ENCODE measurements at regions not wholly inside any gene's neighbourhood (a gene's known extent, or its start where the extent isn't known, plus 50 kb on each side); places are given as distances from the start of the nearest gene placed in this dataset.

DNA sequence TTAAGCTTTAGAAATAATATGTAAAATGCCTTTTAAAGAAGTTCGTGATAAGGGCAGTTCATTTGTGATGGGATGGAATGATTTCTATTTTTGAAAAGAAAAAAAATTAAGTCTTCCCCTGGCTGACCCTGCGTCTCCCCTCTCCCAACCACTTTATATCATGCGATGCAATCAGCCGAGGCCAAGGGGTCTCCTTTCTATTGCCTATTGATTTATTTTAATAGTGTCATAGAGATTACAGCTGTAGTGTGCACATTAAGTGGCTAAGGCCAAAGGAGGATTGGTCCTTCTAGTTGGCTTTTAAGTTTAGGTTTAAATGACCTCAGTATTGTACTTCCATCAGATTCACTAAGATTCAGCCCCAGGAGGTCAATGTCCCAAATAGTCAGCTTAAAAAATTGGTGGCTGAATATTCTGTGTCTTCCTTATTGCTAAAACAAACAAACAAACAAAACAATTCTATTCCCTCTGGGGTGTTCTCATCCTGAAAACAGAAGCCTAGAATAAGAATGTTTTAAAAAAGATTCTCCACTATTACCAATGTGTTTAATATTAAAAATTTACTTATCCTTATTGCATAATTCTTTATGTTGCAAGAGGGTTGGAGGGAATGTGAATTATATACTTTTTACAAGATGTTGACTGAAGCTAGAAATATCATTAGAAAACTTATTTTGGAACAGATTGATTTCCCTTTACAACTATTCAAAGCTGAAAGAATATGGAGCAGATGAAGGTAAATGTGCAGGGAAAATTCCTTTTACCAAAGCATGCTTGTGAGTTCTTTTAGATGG is 359.1 kb downstream of the SAMD5 start:
- DNase-seq, result no peak

DNA sequence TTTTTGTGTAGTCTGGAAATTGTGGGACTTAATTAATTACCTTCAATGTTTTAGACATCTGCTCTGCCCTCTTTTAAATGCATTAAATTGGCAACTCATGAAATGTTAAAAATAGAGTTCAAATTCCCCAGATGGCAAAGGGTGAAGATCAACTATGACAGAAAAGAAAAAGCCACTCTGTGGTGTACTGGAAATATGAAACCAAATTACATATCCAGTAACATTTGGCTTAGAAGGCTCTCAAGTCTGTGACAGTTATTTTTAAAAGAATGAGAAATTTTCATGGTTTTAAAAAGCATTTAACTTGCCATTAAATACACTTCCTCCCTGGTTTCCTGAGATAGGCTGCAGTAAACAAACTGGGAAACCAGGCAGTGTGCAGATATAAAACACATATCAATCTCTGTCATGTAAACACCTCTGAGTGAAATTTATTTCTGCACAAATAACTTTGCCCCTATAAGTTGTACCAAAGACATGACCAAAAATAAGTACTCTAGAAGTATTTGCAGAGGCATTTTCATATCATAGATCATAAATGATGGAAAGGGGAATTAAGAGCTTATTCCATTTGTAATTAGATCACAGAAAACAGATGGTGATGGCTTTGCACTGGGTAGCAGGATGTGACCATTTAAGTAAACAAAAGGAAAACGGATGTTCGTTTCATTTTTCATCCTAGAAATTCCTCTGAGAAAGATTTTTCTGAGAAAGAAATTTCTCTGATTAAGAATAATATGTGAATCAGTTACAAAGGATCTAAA is 360.1 kb downstream of the SAMD5 start:
- DNase-seq, result no peak

GRCh38 chr6:147869201-147869600 is 360.7 kb downstream of the SAMD5 start:
- DNase-seq, result no peak

DNA sequence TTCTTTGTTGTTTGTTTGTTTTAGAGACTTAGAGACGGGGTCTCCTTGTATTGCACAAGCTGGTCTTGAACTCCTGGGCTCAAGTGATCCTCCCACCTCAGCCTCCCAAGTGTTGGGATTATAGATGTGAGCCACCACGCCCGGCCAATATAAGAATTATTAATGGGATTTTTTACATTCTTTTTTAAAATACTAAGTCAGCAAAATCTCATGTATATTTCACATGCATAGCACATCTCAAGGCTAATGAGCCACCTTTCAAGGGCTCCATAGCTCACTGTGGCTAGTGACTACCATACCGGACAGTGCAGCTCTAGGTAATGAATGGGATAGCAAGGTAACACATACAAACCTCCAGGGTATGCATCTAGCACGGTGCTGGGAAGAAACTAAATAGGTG is 361.4 kb downstream of the SAMD5 start:
- DNase-seq, result no peak

GRCh38 chr6:147870506-147871110 is 362.1 kb downstream of the SAMD5 start:
- DNase-seq, result no peak

- no peak for DNase-seq
Observed at GRCh38 chr6:147872002-147872401, 363.5 kb downstream of the SAMD5 start.

GRCh38 chr6:147873816-147874215 is 365.3 kb downstream of the SAMD5 start:
- DNase-seq, result no peak

DNA sequence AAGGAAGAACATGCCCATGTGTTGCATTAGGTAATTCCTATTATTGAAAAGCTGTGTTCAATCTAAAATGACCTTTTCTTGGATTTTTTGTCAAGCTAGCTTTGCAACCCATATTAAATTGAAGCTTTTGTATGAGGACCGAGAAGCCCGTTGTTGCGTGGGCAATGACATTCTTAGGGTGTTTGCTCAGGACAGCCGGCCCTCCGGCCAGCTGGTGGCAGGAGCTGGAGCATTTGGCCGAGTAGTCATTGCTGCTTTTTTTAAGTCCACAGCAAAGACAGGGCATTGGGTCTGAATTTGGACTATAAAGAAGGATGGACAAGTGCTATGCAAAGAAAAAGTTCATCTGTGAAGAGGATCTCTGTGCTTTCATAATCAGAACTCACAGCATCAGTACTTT is 365.8 kb downstream of the SAMD5 start:
- DNase-seq, result no peak

- no peak for DNase-seq
Observed at GRCh38 chr6:147879031-147879580, 370.6 kb downstream of the SAMD5 start.

DNA sequence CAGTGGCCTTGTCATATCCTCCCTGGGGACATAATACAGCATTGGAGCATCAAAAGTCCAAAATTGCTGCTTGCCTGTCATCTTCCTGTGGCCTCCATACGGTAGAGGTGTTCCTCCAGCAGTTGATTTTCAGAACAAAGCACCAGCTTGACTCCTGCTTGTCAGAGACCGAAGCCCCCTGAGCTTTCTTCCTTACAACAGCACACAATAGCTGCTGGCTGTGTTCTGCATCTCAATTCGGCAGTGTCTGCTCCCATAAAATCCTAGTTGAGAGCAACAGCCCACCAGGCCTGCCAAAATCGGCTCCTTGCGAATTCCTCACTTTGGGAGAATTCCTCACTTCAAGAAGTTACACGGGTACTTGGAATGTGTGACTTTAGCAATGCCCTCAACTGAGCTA is 372.9 kb downstream of the SAMD5 start:
- no peak for DNase-seq

DNA sequence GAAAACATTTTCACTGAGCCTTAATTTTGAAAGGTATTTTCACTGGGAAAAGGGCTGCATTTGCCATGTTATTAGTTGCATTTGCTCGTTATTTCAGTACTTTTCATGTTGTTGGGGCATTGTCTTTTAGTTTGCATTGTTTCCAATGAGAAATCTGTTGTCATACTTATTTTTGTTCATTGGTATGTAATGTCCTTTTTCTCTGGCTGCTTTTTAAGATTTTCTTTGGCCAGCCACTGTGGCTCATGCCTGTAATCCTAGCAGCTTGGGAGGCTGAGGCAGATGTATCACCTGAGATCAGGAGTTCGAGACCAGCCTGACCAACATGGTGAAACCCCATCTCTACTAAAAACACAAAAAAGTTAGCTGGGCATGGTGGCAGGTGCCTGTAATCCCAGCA is 379.9 kb downstream of the SAMD5 start:
- DNase-seq, result no peak

GRCh38 chr6:147891671-147892070 is 383.2 kb downstream of the SAMD5 start:
- no peak for DNase-seq

GRCh38 chr6:147892476-147892875 is 384.0 kb downstream of the SAMD5 start:
- no peak for DNase-seq

DNA sequence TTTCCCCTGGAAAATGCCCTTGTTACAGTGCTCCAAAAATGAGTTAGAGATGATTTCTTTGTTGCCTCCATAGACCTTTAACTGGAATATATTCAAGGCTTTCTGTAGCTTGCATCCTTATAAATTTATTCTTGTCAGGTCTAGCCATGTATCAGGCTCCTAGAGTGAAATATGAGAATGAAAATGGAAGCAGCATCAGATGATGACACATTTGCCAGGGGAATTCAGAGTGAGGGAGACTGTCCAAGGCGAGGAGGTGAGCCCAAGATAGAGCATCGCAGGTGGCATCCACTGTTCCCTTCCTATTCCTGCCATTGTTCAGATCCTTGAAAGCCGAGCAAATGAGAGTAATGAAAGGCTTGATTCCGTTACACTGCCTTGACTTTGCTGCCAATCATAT is 386.8 kb downstream of the SAMD5 start:
- DNase-seq, result no peak

GRCh38 chr6:147900247-147900830 is 391.8 kb downstream of the SAMD5 start:
- no peak for DNase-seq

DNA sequence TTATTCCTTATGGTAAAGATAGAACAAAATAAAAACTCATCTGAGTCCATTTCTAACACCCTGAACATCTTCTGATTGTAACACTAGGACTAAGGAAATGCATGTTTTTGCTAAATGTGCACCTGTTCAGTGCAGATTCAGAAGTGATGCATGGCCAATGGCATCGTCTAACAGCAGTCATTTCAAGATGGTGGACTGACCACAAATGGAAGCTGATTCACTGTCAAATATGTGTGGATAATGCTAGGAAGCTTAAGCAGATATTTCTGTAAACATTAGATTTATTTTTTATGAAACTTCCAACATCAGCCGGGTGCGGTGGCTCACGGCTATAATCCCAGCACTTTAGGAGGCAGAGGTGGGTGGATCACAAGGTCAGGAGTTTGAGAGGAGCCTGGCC is 394.8 kb downstream of the SAMD5 start:
- DNase-seq, result no peak

GRCh38 chr6:147903931-147904330 is 395.4 kb downstream of the SAMD5 start:
- no peak for DNase-seq

- DNase-seq, result no peak
Observed at GRCh38 chr6:147904416-147904815, 395.9 kb downstream of the SAMD5 start.

DNA sequence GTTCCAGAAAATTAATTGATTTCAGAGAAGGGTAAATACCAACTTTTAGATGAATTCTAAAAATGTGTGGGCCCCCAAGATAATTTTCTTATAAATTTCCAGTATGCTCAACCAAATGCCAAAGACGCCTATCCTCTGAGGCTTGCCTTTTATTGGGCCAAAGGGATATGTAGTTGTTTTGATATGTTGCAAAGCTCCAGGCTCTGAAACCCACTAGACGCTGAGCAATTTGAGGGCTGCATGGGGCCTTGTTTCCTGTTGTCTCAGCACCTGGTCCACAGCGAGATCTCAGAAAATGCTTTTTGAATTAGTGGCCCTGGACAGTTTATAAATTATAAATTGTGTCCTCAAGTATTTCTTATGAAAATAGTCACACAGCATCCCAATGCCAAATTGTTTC is 397.2 kb downstream of the SAMD5 start:
- DNase-seq, result no peak

DNA sequence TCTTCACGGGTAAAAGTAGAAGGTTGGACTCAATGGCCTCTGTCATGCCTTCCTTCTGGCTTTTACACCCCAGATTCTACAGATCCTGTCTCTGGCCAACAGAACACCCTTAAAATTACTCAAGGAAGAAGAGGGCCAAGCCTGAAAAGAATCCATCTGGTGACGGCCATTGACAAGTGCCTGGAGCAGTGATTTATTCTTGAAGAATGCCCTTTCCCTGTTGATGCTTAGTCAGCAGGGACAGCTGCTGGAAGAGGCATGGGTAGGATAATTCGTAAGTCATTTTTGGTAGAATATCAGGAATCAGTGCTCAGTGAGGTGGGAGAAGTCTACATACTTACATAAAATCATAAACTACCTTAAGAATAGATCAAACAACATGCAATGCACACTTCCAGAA is 397.9 kb downstream of the SAMD5 start:
- no peak for DNase-seq

- DNase-seq, result no peak
Observed at GRCh38 chr6:147909640-147910039, 401.1 kb downstream of the SAMD5 start.

DNA sequence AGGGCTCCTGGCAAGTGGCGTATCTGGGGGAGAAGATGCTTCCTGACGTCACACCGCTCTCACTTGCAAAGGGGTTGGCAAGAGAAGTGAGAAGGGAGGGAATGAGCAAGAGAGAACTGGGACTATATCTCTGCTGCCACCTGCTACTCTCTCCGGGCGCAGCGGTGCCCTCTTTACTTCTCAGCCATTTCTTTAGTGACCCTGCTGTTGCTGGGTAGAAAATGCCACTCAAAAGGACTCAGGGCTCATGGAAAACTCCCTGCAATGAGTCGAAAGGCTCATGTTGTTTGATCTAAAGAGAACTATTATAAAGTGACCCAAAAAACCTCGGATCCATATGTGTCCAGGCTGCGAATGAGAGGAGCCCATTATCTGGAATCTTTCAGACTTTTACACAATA is 401.8 kb downstream of the SAMD5 start:
- no peak for DNase-seq

GRCh38 chr6:147911057-147911456 is 402.6 kb downstream of the SAMD5 start:
- no peak for DNase-seq

All from occipital lobe (tissue), 1 donor.